Coronary artery (tissue), 2 donors: ENCODE measurements at regions not wholly inside any gene's neighbourhood (a gene's known extent, or its start where the extent isn't known, plus 50 kb on each side); places are given as distances from the start of the nearest gene placed in this dataset.
"Not testable (repeated sequence)": the region's sequence is repeated elsewhere in the genome, so short reads cannot be mapped to it uniquely, and the experiment has no call there.

ENCODE experiments used
- DNase-seq: peaks from one replicate; pipeline ENCODE4 v3.0.0-alpha.2; 2017; ENCODE audit warnings: low spot score
- H3K27ac ChIP-seq, 2 donors: fragments of 200-600 bp; sonication (generic); one replicate each; pipeline ENCODE4 v1.5.1; 2016 to 2019
- H3K4me3 ChIP-seq: fragments of 200-600 bp; sonication (generic); 2 replicates; pipeline ENCODE4 v1.5.1; 2016; ENCODE audit warnings: mild to moderate bottlenecking, moderate library complexity
- CTCF ChIP-seq: fragments of 200-600 bp; sonication (generic); IDR thresholded peaks from one replicate; pipeline ENCODE4 v1.5.1; 2019; ENCODE audit warnings: antibody characterized with exemption

GRCh38 chr2:7858624-7859023, 823.2 kb upstream of the ID2 start:
- Histone ChIP-seq H3K4me3 (no peak overlapping the region), H3K27ac (no peak overlapping the region)
- DNase-seq = no peak
- TF ChIP-seq CTCF = no peak

- no peak overlapping the region for H3K4me3 ChIP-seq
- DNase-seq = no peak
- no peak for TF ChIP-seq CTCF
- no peak overlapping the region for H3K27ac ChIP-seq
Measured at GRCh38 chr2:7860693-7861092, 821.2 kb upstream of the ID2 start.

- no peak overlapping the region for H3K4me3 ChIP-seq
Measured at GRCh38 chr2:7861910-7862702, 819.8 kb upstream of the ID2 start.

GRCh38 chr2:7866104-7866503, 815.8 kb upstream of the ID2 start:
- no peak for TF ChIP-seq CTCF
- DNase-seq = no peak
- no peak overlapping the region for H3K4me3 ChIP-seq
- no peak overlapping the region for H3K27ac ChIP-seq

More at GRCh38 chr2:7861910-7862702, 819.8 kb upstream of the ID2 start:
- H3K27ac ChIP-seq = no peak overlapping the region
- no peak for TF ChIP-seq CTCF
- no peak for DNase-seq

- no peak for TF ChIP-seq CTCF
- Histone ChIP-seq H3K4me3 (no peak overlapping the region), H3K27ac (no peak overlapping the region)
- DNase-seq = no peak
Measured at GRCh38 chr2:7866825-7867224, 815.0 kb upstream of the ID2 start.

- Histone ChIP-seq H3K27ac (no peak overlapping the region), H3K4me3 (no peak overlapping the region)
- TF ChIP-seq CTCF = no peak
- no peak for DNase-seq
Measured at GRCh38 chr2:7867867-7868266, 814.0 kb upstream of the ID2 start.

- no peak overlapping the region for H3K4me3 ChIP-seq
- no peak for DNase-seq
- no peak overlapping the region for H3K27ac ChIP-seq
- no peak for TF ChIP-seq CTCF
Measured at GRCh38 chr2:7868836-7869235, 813.0 kb upstream of the ID2 start.

GRCh38 chr2:7876445-7876844, 805.4 kb upstream of the ID2 start:
- H3K4me3 ChIP-seq, H3K27ac ChIP-seq: not testable (repeated sequence)

GRCh38 chr2:7878266-7878665, 803.6 kb upstream of the ID2 start:
- not testable (repeated sequence) for H3K27ac ChIP-seq, DNase-seq, H3K4me3 ChIP-seq

More at GRCh38 chr2:7876445-7876844, 805.4 kb upstream of the ID2 start:
- DNase-seq = not testable (repeated sequence)
